HCT116 (cell line): ENCODE measurements at regions not wholly inside any gene's neighbourhood (a gene's known extent, or its start where the extent isn't known, plus 50 kb on each side); places are given as distances from the start of the nearest gene placed in this dataset.

ENCODE experiments used
- ATAC-seq: fragments of 200-7000 bp; cut with Tn5 transposase; 2 replicates; pipeline ENCODE4 v1.9.1; 2020; ENCODE audit warnings: mild to moderate bottlenecking, moderate library complexity
- BruUV-seq: library from RNA; stranded (reverse); fragments of 400-500 nt; replicated peaks from 2 replicates; lab custom pipeline; 2021; lab: Mats Ljungman, UMichigan
- CTCF ChIA-PET: fragments of 300-600 bp; sonication (Branson Sonifier 250); formaldehyde crosslinking; loops from one replicate; lab custom pipeline; 2021; ENCODE audit warnings: antibody characterized with exemption; lab: Charles Lee
- POLR2A ChIA-PET: fragments of 300-600, 350-600 bp; sonication (Branson Sonifier 250); formaldehyde crosslinking; loops from one replicate; lab custom pipeline; 2021; ENCODE audit warnings: antibody characterized with exemption; lab: Charles Lee
- RAD21 ChIA-PET, 2 experiments: fragments of 300-600 bp; sonication (Branson Sonifier 250); formaldehyde crosslinking; loops; one replicate each; lab custom pipeline; 2023; ENCODE audit warnings: low total read pairs in 2 of 2; ENCODE audit not compliant: uncharacterized antibody in 2 of 2, unreplicated experiment in 2 of 2, low non-redundant PET in 1 of 2; lab: Charles Lee
- DNase-seq: peaks from one replicate; pipeline ENCODE4 v3.0.0-alpha.2; 2010; ENCODE audit warnings: low read depth, low spot score
- H2AFZ ChIP-seq: fragments of 200-600 bp; shearing (Covaris generic), sonication (generic); 2 replicates; pipeline ENCODE4 v1.6.1; 2017; ENCODE audit warnings: low read depth, mixed run types, mixed read lengths, antibody characterized with exemption, low read length; ENCODE audit not compliant: poor library complexity, severe bottlenecking
- H3K27ac ChIP-seq: 2 replicates; pipeline ENCODE4 v1.5.1; 2012; ENCODE audit warnings: low read depth, low read length
- H3K27me3 ChIP-seq: fragments of 200-600 bp; sonication (generic); 2 replicates; pipeline ENCODE4 v1.6.1; 2016; ENCODE audit warnings: mixed run types, low read length, mixed read lengths; ENCODE audit not compliant: insufficient read depth
- H3K36me3 ChIP-seq, 2 experiments: fragments of 200-500 bp in 1 of 2; fragments of 200-600 bp in 1 of 2; sonication (Bioruptor generic) in 1 of 2; sonication (generic) in 1 of 2; 2 replicates each; pipeline versions ENCODE4 v1.5.1 to v1.6.1; 2014 to 2016; ENCODE audit warnings: low read length in 2 of 2, inconsistent platforms in 1 of 2, mixed read lengths in 1 of 2, mixed run types in 1 of 2; ENCODE audit not compliant: insufficient read depth in 2 of 2, control insufficient read depth in 1 of 2
- H3K4me1 ChIP-seq, 2 experiments: fragments of 200-600 bp in 1 of 2; sonication (generic) in 1 of 2; 2 replicates each; pipeline versions ENCODE4 v1.5.1 to v1.6.1; 2012 to 2017; ENCODE audit warnings: low read length in 2 of 2, inconsistent platforms in 1 of 2, mild to moderate bottlenecking in 1 of 2, mixed read lengths in 1 of 2, mixed run types in 1 of 2, moderate library complexity in 1 of 2; ENCODE audit not compliant: insufficient read depth in 2 of 2, control insufficient read depth in 1 of 2
- H3K4me2 ChIP-seq: fragments of 200-600 bp; sonication (generic); 2 replicates; pipeline ENCODE4 v1.6.1; 2017; ENCODE audit warnings: mixed run types, low read length, mixed read lengths
- H3K4me3 ChIP-seq, 2 experiments: fragments of 200-600 bp in 1 of 2; sonication (generic) in 1 of 2; replicated peaks in 1 of 2; 2 replicates each; pipeline ENCODE4 v1.5.1; 2011 to 2016; ENCODE audit warnings: low read length in 2 of 2, control low read depth in 1 of 2, low read depth in 1 of 2, mild to moderate bottlenecking in 1 of 2, mixed read lengths in 1 of 2, mixed run types in 1 of 2
- H3K79me2 ChIP-seq: fragments of 200-600 bp; sonication (generic); 2 replicates; pipeline ENCODE4 v1.6.1; 2017; ENCODE audit warnings: mild to moderate bottlenecking, mixed run types, low read length, moderate library complexity, mixed read lengths; ENCODE audit not compliant: insufficient read depth
- H3K9ac ChIP-seq: fragments of 200-600 bp; sonication (generic); 2 replicates; pipeline ENCODE4 v1.6.1; 2016; ENCODE audit warnings: low read length, mixed read lengths
- H3K9me2 ChIP-seq: fragments of 200-600 bp; sonication (generic), shearing (Covaris generic); 2 replicates; pipeline ENCODE4 v1.6.1; 2017; ENCODE audit warnings: mixed run types, mild to moderate bottlenecking, moderate library complexity; ENCODE audit not compliant: insufficient read depth
- H3K9me3 ChIP-seq, 2 experiments: fragments of 200-500 bp in 1 of 2; fragments of 200-600 bp in 1 of 2; sonication (Bioruptor generic) in 1 of 2; sonication (generic) in 1 of 2; 2 replicates each; pipeline ENCODE4 v1.6.1; 2014 to 2017; ENCODE audit warnings: low read length in 2 of 2, mixed read lengths in 2 of 2, inconsistent platforms in 1 of 2, low read depth in 1 of 2, mild to moderate bottlenecking in 1 of 2, mixed run types in 1 of 2, moderate library complexity in 1 of 2; ENCODE audit not compliant: control insufficient read depth in 1 of 2, insufficient read depth in 1 of 2
- H4K20me1 ChIP-seq: fragments of 200-600 bp; sonication (generic), shearing (Covaris generic); 2 replicates; pipeline ENCODE4 v1.6.1; 2017; ENCODE audit warnings: mixed run types, mild to moderate bottlenecking, moderate library complexity; ENCODE audit not compliant: insufficient read depth
- CBX3 ChIP-seq: IDR thresholded peaks from 2 replicates; pipeline ENCODE4 v1.6.1; 2012; ENCODE audit warnings: low read depth
- CEBPB ChIP-seq: IDR thresholded peaks from 2 replicates; pipeline ENCODE4 v1.6.1; 2012; ENCODE audit warnings: low read depth
- POLR2A ChIP-seq: IDR thresholded peaks from 2 replicates; pipeline ENCODE4 v1.7.0; 2011; ENCODE audit warnings: borderline replicate concordance; ENCODE audit not compliant: insufficient read depth, insufficient read length; ENCODE audit errors: extremely low read depth
- SP1 ChIP-seq: IDR thresholded peaks from 2 replicates; pipeline ENCODE4 v1.6.1; 2012; ENCODE audit warnings: low read depth
- SRF ChIP-seq: IDR thresholded peaks from 2 replicates; pipeline ENCODE4 v1.6.1; 2012; ENCODE audit warnings: low read depth
- TCF7L2 ChIP-seq: IDR thresholded peaks from 2 replicates; pipeline ENCODE4 v1.7.0; 2011; ENCODE audit warnings: borderline replicate concordance, inconsistent platforms; ENCODE audit not compliant: insufficient read depth, insufficient read length; ENCODE audit errors: extremely low read depth
- ZFX ChIP-seq: fragments of 450-650 bp; IDR thresholded peaks from 2 replicates; pipeline ENCODE4 v1.6.1; 2017
- ZNF274 ChIP-seq: fragments of 200-500 bp; sonication (Bioruptor generic); IDR thresholded peaks from 2 replicates; pipeline ENCODE4 v1.6.1; 2014; ENCODE audit warnings: mild to moderate bottlenecking, low read depth, low read length, inconsistent platforms
- intact Hi-C: fragments of 100-400 bp; cut with micrococcal nuclease; formaldehyde crosslinking; loops from 2 replicates; pipeline ENCODE4 v1.10.0; 2022

GRCh38 chr10:56583316-56583715 lies 222.3 kb upstream of the ZWINT start:
- no peak overlapping the region for H3K4me2 ChIP-seq
- no peaks in the 10 kb centered on the region for H3K79me2 ChIP-seq
- ChIA-PET CTCF (no interaction called here), RAD21 (no interaction called here), POLR2A (no interaction called here)
- no peaks in the 10 kb centered on the region for H3K9me2 ChIP-seq
- no peak for TF ChIP-seq CEBPB
- no peak for TF ChIP-seq SP1
- TF ChIP-seq ZNF274, result no peak
- TF ChIP-seq CBX3, result no peak
- no peak for TF ChIP-seq TCF7L2
- no peak for TF ChIP-seq ZFX
- TF ChIP-seq POLR2A, result no peak
- H3K9ac ChIP-seq, result no peak overlapping the region
- H3K36me3 ChIP-seq, result no peaks in the 10 kb centered on the region
- intact Hi-C loops, result no loop called here
- no peaks in the 10 kb centered on the region for H4K20me1 ChIP-seq
- ATAC-seq, result no peak
- no peaks in the 10 kb centered on the region for H3K27me3 ChIP-seq
- BruUV-seq, result no TSS peak
- no peak for DNase-seq
- no peaks in the 10 kb centered on the region for H3K4me1 ChIP-seq
- H3K27ac ChIP-seq, result no peak overlapping the region
- no peak overlapping the region for H2AFZ ChIP-seq
- no peak overlapping the region for H3K4me3 ChIP-seq
- H3K9me3 ChIP-seq, result peaks cover 4 to 12% of the 10 kb centered on the region in 2 experiments; a peak in 2 of 4 replicates

GRCh38 chr10:56567580-56567979 lies 206.5 kb upstream of the ZWINT start:
- Histone ChIP-seq H3K4me2 (no peak overlapping the region), H3K4me3 (no peak overlapping the region), H3K4me1 (no peaks in the 10 kb centered on the region), H3K9me3 (peaks cover 3 to 28% of the 10 kb centered on the region in 2 experiments; a peak in 2 of 4 replicates), H3K27ac (no peak overlapping the region), H3K27me3 (no peaks in the 10 kb centered on the region), H3K79me2 (no peaks in the 10 kb centered on the region), H2AFZ (no peak overlapping the region), H3K36me3 (no peaks in the 10 kb centered on the region), H4K20me1 (no peaks in the 10 kb centered on the region), H3K9ac (no peak overlapping the region), H3K9me2 (no peaks in the 10 kb centered on the region)
- DNase-seq, result no peak
- CTCF ChIA-PET, result no interaction called here
- intact Hi-C loops, result no loop called here
- BruUV-seq, result no TSS peak
- TF ChIP-seq SP1, result no peak
- TF ChIP-seq SRF, result no peak
- RAD21 ChIA-PET, result no interaction called here
- no peak for ATAC-seq
- POLR2A ChIA-PET, result no interaction called here
